Chondrocyte (in vitro differentiated cells): ENCODE measurements at regions not wholly inside any gene's neighbourhood (a gene's known extent, or its start where the extent isn't known, plus 50 kb on each side); places are given as distances from the start of the nearest gene placed in this dataset.

Experiments
- DNase-seq: peaks from one replicate; pipeline ENCODE4 v3.0.0; 2021; ENCODE audit warnings: mixed read lengths, low spot score
- H3K27ac Mint-ChIP-seq: one replicate; pipeline ENCODE4 v1.8.0; 2021; ENCODE audit warnings: mild to moderate bottlenecking, moderate library complexity, mixed read lengths; ENCODE audit not compliant: unreplicated experiment
- H3K27me3 Mint-ChIP-seq: 2 replicates; pipeline ENCODE4 v1.8.0; 2021; ENCODE audit warnings: low read depth, mixed read lengths
- H3K36me3 Mint-ChIP-seq: 2 replicates; pipeline ENCODE4 v1.8.0; 2021; ENCODE audit warnings: low read depth, mixed read lengths
- H3K4me1 Mint-ChIP-seq: 2 replicates; pipeline ENCODE4 v1.8.0; 2021; ENCODE audit warnings: low read depth, mild to moderate bottlenecking, mixed read lengths
- H3K4me3 Mint-ChIP-seq: one replicate; pipeline ENCODE4 v1.8.0; 2021; ENCODE audit warnings: mild to moderate bottlenecking, moderate library complexity, mixed read lengths; ENCODE audit not compliant: unreplicated experiment
- H3K9me3 Mint-ChIP-seq: 2 replicates; pipeline ENCODE4 v1.8.0; 2021; ENCODE audit warnings: low read depth, mixed read lengths
- CTCF ChIP-seq: fragments of 200-600 bp; sonication (generic); IDR thresholded peaks from 2 replicates; pipeline ENCODE4 v1.5.0; 2021; ENCODE audit warnings: antibody characterized with exemption, mild to moderate bottlenecking, moderate library complexity

GRCh38 chr1:192950926-192951325, 108.2 kb downstream of the UCHL5 start:
- H3K27me3 Mint-ChIP-seq, result no peaks in the 10 kb centered on the region
- peaks cover 22% of the 10 kb centered on the region for H3K4me1 Mint-ChIP-seq

GRCh38 chr1:192951691-192952460, 107.3 kb downstream of the UCHL5 start:
- H3K4me1 Mint-ChIP-seq, result peaks cover 22% of the 10 kb centered on the region
- DNase-seq, result no peak
- H3K36me3 Mint-ChIP-seq, result no peaks in the 10 kb centered on the region
- peak overlapping the region; percentile 35 for H3K27ac Mint-ChIP-seq
- TF ChIP-seq CTCF, result no peak
- H3K9me3 Mint-ChIP-seq, result no peaks in the 10 kb centered on the region
- no peaks in the 10 kb centered on the region for H3K27me3 Mint-ChIP-seq
- H3K4me3 Mint-ChIP-seq, result no peak overlapping the region

More at GRCh38 chr1:192950926-192951325, 108.2 kb downstream of the UCHL5 start:
- Mint-ChIP-seq H3K4me3 (no peak overlapping the region), H3K36me3 (no peaks in the 10 kb centered on the region), H3K27ac (no peak overlapping the region), H3K9me3 (no peaks in the 10 kb centered on the region)
- DNase-seq, result no peak
- TF ChIP-seq CTCF, result no peak

- Mint-ChIP-seq H3K27me3 (no peaks in the 10 kb centered on the region), H3K27ac (peak overlapping the region; percentile 15), H3K36me3 (no peaks in the 10 kb centered on the region), H3K9me3 (no peaks in the 10 kb centered on the region), H3K4me1 (peaks cover 22% of the 10 kb centered on the region), H3K4me3 (no peak overlapping the region)
- no peak for TF ChIP-seq CTCF
- no peak for DNase-seq
Observed at GRCh38 chr1:192952646-192953045, 106.5 kb downstream of the UCHL5 start.

- peaks cover 20% of the 10 kb centered on the region for H3K4me1 Mint-ChIP-seq
- no peak overlapping the region for H3K27ac Mint-ChIP-seq
- no peaks in the 10 kb centered on the region for H3K9me3 Mint-ChIP-seq
- no peaks in the 10 kb centered on the region for H3K36me3 Mint-ChIP-seq
- no peak for DNase-seq
- TF ChIP-seq CTCF, result no peak
- H3K27me3 Mint-ChIP-seq, result no peaks in the 10 kb centered on the region
- H3K4me3 Mint-ChIP-seq, result no peak overlapping the region
Observed at GRCh38 chr1:192954705-192955265, 104.4 kb downstream of the UCHL5 start.

GRCh38 chr1:192958350-192958749, 100.8 kb downstream of the UCHL5 start:
- no peaks in the 10 kb centered on the region for H3K36me3 Mint-ChIP-seq
- H3K9me3 Mint-ChIP-seq, result no peaks in the 10 kb centered on the region
- no peak for DNase-seq
- H3K4me3 Mint-ChIP-seq, result no peak overlapping the region
- H3K27ac Mint-ChIP-seq, result no peak overlapping the region
- H3K27me3 Mint-ChIP-seq, result no peaks in the 10 kb centered on the region
- peaks cover 5% of the 10 kb centered on the region for H3K4me1 Mint-ChIP-seq
- TF ChIP-seq CTCF, result no peak
